ENCODE measurements at regions not wholly inside any gene's neighbourhood (a gene's known extent, or its start where the extent isn't known, plus 50 kb on each side); places are given as distances from the start of the nearest gene placed in this dataset.

DNA sequence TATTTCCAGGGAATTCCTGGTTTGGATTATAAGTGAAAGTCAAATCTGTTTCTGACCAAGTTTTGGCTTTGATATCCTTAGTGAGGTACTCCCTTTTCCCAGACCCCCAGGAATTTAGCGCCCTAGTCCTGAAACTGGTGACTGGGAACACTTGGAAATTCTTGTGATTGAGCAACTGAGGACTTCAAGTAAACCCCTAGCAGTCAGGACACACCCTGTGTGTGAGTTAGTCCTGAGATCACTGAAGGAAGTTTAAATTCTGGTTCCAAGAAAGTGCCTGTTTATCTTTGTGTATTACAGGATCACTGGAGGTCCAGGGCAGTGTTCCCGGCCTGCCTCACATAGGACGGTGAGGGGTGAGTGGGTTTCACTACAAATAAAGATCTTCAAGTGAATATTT lies 95.1 kb upstream of the F3 start:
- Histone ChIP-seq H3K4me1 (peaks cover 0 to 6% (median 0%) of the 10 kb centered on the region in 3 donors), H3K27me3 (no peaks in the 10 kb centered on the region), H3K36me3 (no peaks in the 10 kb centered on the region), H3K4me3 (no peak overlapping the region), H3K9me3 (peaks cover 0 to 4% (median 0%) of the 10 kb centered on the region in 3 donors), H3K27ac (peak overlapping the region in 3 of 4 donors; percentile 37 to 58 (median 52))
- ATAC-seq = peak; percentile 83
- TF ChIP-seq POLR2AphosphoS5 (IDR thresholded peaks at IDR 0.05) = peak; percentile 67
- no peak for TF ChIP-seq EP300 (IDR thresholded peaks at IDR 0.05)
- 22 to 39% methylated on average over 2 of the region's 3 CpGs for WGBS, 2 donors (ENCODE audit: low coverage in 1 of 2)

DNA sequence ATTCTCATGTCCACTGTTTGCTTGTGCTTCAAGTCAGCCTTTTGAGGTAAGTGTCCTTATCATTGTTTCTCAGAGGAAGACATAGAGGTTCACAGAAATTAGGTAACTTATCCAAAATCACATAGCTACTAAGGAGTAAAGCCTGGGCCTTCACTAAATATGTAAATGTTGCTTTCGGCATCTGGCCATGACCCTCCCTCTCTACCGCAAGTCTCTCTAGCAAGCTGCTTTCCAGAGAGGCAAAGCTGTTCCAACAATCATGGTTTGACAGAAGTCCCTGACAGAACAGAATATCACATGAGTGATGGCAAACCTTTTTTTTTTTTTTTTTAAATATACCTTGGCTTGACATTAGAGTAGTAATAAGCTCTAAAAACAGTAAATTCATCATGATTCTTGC lies 94.5 kb upstream of the F3 start:
- H3K36me3 ChIP-seq = no peaks in the 10 kb centered on the region
- TF ChIP-seq POLR2A (IDR thresholded peaks at IDR 0.05) (no peak), POLR2AphosphoS5 (IDR thresholded peaks at IDR 0.05) (no peak), EP300 (IDR thresholded peaks at IDR 0.05) (no peak)
- TF ChIP-seq, protein P1, sequence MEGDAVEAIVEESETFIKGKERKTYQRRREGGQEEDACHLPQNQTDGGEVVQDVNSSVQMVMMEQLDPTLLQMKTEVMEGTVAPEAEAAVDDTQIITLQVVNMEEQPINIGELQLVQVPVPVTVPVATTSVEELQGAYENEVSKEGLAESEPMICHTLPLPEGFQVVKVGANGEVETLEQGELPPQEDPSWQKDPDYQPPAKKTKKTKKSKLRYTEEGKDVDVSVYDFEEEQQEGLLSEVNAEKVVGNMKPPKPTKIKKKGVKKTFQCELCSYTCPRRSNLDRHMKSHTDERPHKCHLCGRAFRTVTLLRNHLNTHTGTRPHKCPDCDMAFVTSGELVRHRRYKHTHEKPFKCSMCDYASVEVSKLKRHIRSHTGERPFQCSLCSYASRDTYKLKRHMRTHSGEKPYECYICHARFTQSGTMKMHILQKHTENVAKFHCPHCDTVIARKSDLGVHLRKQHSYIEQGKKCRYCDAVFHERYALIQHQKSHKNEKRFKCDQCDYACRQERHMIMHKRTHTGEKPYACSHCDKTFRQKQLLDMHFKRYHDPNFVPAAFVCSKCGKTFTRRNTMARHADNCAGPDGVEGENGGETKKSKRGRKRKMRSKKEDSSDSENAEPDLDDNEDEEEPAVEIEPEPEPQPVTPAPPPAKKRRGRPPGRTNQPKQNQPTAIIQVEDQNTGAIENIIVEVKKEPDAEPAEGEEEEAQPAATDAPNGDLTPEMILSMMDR (IDR thresholded peaks at IDR 0.05) = no peak
- H3K27ac ChIP-seq = peak overlapping the region in 3 of 4 donors; percentile 37 to 58 (median 52)
- no peaks in the 10 kb centered on the region for H3K27me3 ChIP-seq
- H3K4me1 ChIP-seq = peaks cover 0 to 6% (median 0%) of the 10 kb centered on the region in 3 donors
- no peak for ATAC-seq
- 88 to 89% methylated on average over 2 of the region's 2 CpGs for WGBS, 2 donors (ENCODE audit: low coverage in 1 of 2)
- no peak overlapping the region for H3K4me3 ChIP-seq
- peaks cover 0 to 4% (median 0%) of the 10 kb centered on the region in 3 donors for H3K9me3 ChIP-seq

GRCh38 chr1:94634977-94635416 lies 93.4 kb upstream of the F3 start:
- no peak overlapping the region for H3K27ac ChIP-seq
- peaks cover 0 to 6% (median 0%) of the 10 kb centered on the region in 3 donors for H3K4me1 ChIP-seq
- WGBS, 2 donors (ENCODE audit: low coverage in 1 of 2) = 85 to 88% methylated on average over 2 of the region's 2 CpGs
- H3K9me3 ChIP-seq = peaks cover 0 to 2% (median 0%) of the 10 kb centered on the region in 3 donors
- no peaks in the 10 kb centered on the region for H3K36me3 ChIP-seq
- ATAC-seq = peak; percentile 61
- no peaks in the 10 kb centered on the region for H3K27me3 ChIP-seq
- H3K4me3 ChIP-seq = no peak overlapping the region
- TF ChIP-seq, protein P1 (IDR thresholded peaks at IDR 0.05) = peak in 2 of 4 experiments; percentile 12 to 28
- no peak for TF ChIP-seq EP300 (IDR thresholded peaks at IDR 0.05)

- no peaks in the 10 kb centered on the region for H3K36me3 ChIP-seq
- ATAC-seq = no peak
- TF ChIP-seq POLR2A (IDR thresholded peaks at IDR 0.05) (no peak), EP300 (IDR thresholded peaks at IDR 0.05) (no peak), POLR2AphosphoS5 (IDR thresholded peaks at IDR 0.05) (no peak)
- TF ChIP-seq, protein P1 (IDR thresholded peaks at IDR 0.05) = no peak
- H3K9me3 ChIP-seq = no peaks in the 10 kb centered on the region
- no peak overlapping the region for H3K27ac ChIP-seq
- H3K4me3 ChIP-seq = no peak overlapping the region
- H3K27me3 ChIP-seq = no peaks in the 10 kb centered on the region
- H3K4me1 ChIP-seq = peaks cover 0 to 6% (median 0%) of the 10 kb centered on the region in 3 donors
- WGBS, 2 donors (ENCODE audit: low coverage in 1 of 2) = 72 to 100% methylated on average over 1 to 4 of the region's 4 CpGs
Observed at GRCh38 chr1:94633051-94633450, 91.5 kb upstream of the F3 start.

DNA sequence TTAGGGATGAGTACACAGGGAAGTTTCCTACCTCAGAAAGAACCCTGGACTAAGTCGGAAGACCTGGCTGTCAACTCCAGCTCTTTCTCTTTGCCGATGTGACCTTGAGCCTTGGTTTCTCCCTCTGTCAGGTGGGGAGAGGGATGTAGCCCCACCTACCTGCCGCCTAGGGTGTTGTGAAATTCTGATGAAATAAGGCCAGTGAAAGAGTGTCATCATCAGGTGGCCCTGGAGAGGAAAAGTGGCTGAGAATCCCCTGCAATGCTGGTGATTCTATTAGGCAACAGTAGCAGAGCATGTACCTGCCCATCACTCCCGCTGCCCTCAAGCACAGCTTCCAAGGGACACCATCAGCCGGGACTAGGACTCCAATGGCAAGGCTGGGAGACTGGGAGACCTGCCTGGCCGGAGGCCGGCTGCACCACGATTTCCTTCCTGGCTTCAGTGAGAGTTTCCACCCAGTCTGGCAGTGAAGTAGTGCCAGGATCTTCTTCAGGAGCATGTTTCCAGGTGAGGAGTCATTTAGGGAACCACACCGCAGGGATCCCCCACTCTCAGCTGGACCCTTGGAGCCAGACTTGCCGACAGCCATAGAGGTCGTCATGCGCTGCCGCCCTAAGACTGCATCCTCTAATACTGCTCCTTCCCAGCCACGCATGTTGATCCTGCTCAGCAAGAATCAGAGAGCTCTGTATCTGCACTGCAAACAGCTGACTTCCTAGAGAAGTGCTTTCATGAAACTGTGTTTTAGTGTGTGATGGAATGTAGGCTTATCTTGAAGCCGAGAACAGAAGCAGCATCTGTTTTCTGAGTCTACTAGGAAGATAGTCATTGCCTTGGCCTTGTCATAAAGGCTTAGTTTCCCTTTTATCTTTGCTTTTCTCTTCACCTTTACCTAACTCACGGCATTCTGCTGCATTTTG lies 88.0 kb upstream of the F3 start:
- 83 to 92% methylated on average over 7 to 16 of the region's 16 CpGs for WGBS, 2 donors (ENCODE audit: low coverage in 1 of 2)
- no peaks in the 10 kb centered on the region for H3K27me3 ChIP-seq
- ATAC-seq = no peak
- H3K4me3 ChIP-seq = no peak overlapping the region
- H3K4me1 ChIP-seq = no peaks in the 10 kb centered on the region
- TF ChIP-seq POLR2A (IDR thresholded peaks at IDR 0.05) (no peak), EP300 (IDR thresholded peaks at IDR 0.05) (no peak), POLR2AphosphoS5 (IDR thresholded peaks at IDR 0.05) (no peak)
- TF ChIP-seq, protein P1 (IDR thresholded peaks at IDR 0.05) = no peak
- no peaks in the 10 kb centered on the region for H3K9me3 ChIP-seq
- no peaks in the 10 kb centered on the region for H3K36me3 ChIP-seq
- no peak overlapping the region for H3K27ac ChIP-seq
